ENCODE measurements at regions not wholly inside any gene's neighbourhood (a gene's known extent, or its start where the extent isn't known, plus 50 kb on each side); places are given as distances from the start of the nearest gene placed in this dataset.

DNA sequence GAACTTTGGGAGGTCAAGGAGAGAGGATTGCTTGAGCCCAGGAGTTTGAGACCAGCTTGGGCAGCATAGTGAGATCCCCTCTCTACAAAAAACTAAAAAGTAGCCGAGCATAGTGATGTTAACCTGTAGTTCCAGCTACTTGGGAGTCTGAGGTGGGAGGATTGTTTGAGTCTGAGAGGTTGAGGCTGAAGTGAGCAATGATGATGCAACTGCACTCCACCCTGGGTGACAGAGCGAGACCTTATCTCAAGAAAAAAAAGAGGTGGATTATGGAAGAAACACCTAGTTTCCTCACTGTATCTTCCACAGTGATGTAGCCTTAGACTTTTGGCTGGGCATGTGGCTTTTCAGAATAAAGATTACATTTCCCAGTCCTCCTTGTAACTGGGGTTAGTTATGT, 237.2 kb upstream of the SPRED2 start:
- Mint-ChIP-seq H3K4me1 (no peaks in the 10 kb centered on the region), H3K4me3 (no peak overlapping the region), H3K27me3 (ENCODE audit: low read depth in 3 of 3) (peaks cover 0 to 4% (median 2%) of the 10 kb centered on the region in 3 donors), H3K36me3 (no peaks in the 10 kb centered on the region), H3K9me3 (peaks cover 0 to 11% (median 3%) of the 10 kb centered on the region in 6 donors), H3K27ac (no peak overlapping the region)
- no peak for DNase-seq

- H3K4me3 Mint-ChIP-seq, result no peak overlapping the region
- peaks cover 0 to 11% (median 3%) of the 10 kb centered on the region in 6 donors for H3K9me3 Mint-ChIP-seq
- no peaks in the 10 kb centered on the region for H3K4me1 Mint-ChIP-seq
- DNase-seq, result no peak
- peaks cover 0 to 4% (median 2%) of the 10 kb centered on the region in 3 donors for H3K27me3 Mint-ChIP-seq (ENCODE audit: low read depth in 3 of 3)
- no peaks in the 10 kb centered on the region for H3K36me3 Mint-ChIP-seq
- H3K27ac Mint-ChIP-seq, result no peak overlapping the region
Measured at GRCh38 chr2:65668744-65669143, 236.3 kb upstream of the SPRED2 start.

GRCh38 chr2:65666156-65666725, 233.8 kb upstream of the SPRED2 start:
- H3K9me3 Mint-ChIP-seq, result peaks cover 0 to 11% (median 3%) of the 10 kb centered on the region in 6 donors
- no peak overlapping the region for H3K4me3 Mint-ChIP-seq
- no peak for DNase-seq
- no peaks in the 10 kb centered on the region for H3K36me3 Mint-ChIP-seq
- peaks cover 2 to 4% (median 3%) of the 10 kb centered on the region in 3 donors for H3K27me3 Mint-ChIP-seq (ENCODE audit: low read depth in 3 of 3)
- no peak overlapping the region for H3K27ac Mint-ChIP-seq
- H3K4me1 Mint-ChIP-seq, result no peaks in the 10 kb centered on the region

GRCh38 chr2:65664931-65665330, 232.5 kb upstream of the SPRED2 start:
- no peaks in the 10 kb centered on the region for H3K36me3 Mint-ChIP-seq
- H3K4me1 Mint-ChIP-seq, result no peaks in the 10 kb centered on the region
- H3K4me3 Mint-ChIP-seq, result no peak overlapping the region
- no peak overlapping the region for H3K27ac Mint-ChIP-seq
- DNase-seq, result no peak
- peaks cover 2 to 4% (median 3%) of the 10 kb centered on the region in 3 donors for H3K27me3 Mint-ChIP-seq (ENCODE audit: low read depth in 3 of 3)
- peaks cover 0 to 11% (median 3%) of the 10 kb centered on the region in 6 donors for H3K9me3 Mint-ChIP-seq

DNA sequence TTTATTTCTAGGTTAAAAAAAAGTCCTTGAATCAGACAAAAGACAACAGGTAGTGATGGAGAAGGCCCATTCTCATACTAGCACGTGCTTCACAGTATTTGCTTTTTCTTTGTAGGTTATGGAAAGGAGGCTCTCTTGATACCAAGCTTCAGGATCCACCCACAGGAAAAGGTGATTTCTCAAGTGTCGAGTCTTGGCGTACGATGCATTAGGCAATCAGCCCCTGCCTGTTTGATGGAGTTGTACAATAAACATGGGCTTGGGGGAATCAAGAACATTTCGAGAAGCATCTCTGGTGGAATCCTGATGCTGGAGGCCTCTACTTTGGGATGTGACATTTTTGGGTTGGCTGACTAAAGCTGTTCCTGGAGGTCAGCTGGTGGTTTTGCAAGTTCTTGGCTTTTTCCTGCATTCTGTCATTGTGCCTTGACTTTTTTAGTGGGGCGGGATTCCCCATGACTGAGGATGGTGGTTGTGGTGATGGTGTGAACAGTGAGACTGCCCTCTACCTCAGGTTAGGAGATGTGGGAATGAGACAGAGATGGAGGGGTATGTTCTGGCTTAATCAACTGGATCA, 231.5 kb upstream of the SPRED2 start:
- Mint-ChIP-seq H3K27me3 (ENCODE audit: low read depth in 3 of 3) (peaks cover 2 to 4% (median 3%) of the 10 kb centered on the region in 3 donors), H3K36me3 (no peaks in the 10 kb centered on the region), H3K4me1 (no peaks in the 10 kb centered on the region), H3K4me3 (no peak overlapping the region), H3K9me3 (peaks cover 0 to 8% (median 2%) of the 10 kb centered on the region in 6 donors), H3K27ac (no peak overlapping the region)
- DNase-seq, result no peak

GRCh38 chr2:65662654-65663432, 230.4 kb upstream of the SPRED2 start:
- Mint-ChIP-seq H3K27ac (no peak overlapping the region), H3K36me3 (no peaks in the 10 kb centered on the region), H3K4me3 (no peak overlapping the region), H3K9me3 (no peaks in the 10 kb centered on the region), H3K4me1 (no peaks in the 10 kb centered on the region), H3K27me3 (ENCODE audit: low read depth in 3 of 3) (peaks cover 0 to 4% (median 3%) of the 10 kb centered on the region in 3 donors)
- no peak for DNase-seq

- Mint-ChIP-seq H3K27me3 (ENCODE audit: low read depth in 3 of 3) (peaks cover 0 to 3% (median 3%) of the 10 kb centered on the region in 3 donors), H3K9me3 (no peaks in the 10 kb centered on the region), H3K4me3 (no peak overlapping the region), H3K36me3 (no peaks in the 10 kb centered on the region), H3K4me1 (no peaks in the 10 kb centered on the region), H3K27ac (no peak overlapping the region)
- no peak for DNase-seq
Measured at GRCh38 chr2:65661980-65662653, 229.7 kb upstream of the SPRED2 start.

- no peak for DNase-seq
- Mint-ChIP-seq H3K4me3 (no peak overlapping the region), H3K27ac (no peak overlapping the region), H3K4me1 (no peaks in the 10 kb centered on the region), H3K36me3 (no peaks in the 10 kb centered on the region), H3K27me3 (ENCODE audit: low read depth in 3 of 3) (peaks cover 0 to 3% (median 2%) of the 10 kb centered on the region in 3 donors), H3K9me3 (no peaks in the 10 kb centered on the region)
Measured at GRCh38 chr2:65660340-65660739, 227.9 kb upstream of the SPRED2 start.

DNA sequence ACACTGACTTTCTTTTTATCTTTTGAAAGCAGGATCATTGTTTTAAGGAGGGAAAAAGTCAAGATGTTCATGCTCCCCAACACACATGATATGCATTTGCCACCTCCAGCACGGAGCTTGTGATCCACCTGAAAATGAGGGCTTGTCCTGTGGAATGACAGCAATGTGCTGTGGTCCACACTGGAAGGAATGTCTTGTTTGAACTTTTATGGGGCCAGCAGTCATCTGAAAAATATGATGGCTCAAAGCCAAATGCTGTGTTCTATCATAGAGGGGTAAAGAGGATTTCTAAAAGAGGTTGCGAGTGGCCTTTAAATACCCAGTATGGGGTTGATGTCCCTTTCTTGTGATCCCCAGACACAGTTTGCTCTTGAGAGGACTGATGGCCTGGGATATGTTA, 226.5 kb upstream of the SPRED2 start:
- no peak overlapping the region for H3K27ac Mint-ChIP-seq
- no peak overlapping the region for H3K4me3 Mint-ChIP-seq
- no peaks in the 10 kb centered on the region for H3K36me3 Mint-ChIP-seq
- peaks cover 0 to 3% (median 2%) of the 10 kb centered on the region in 3 donors for H3K27me3 Mint-ChIP-seq (ENCODE audit: low read depth in 3 of 3)
- H3K9me3 Mint-ChIP-seq, result no peaks in the 10 kb centered on the region
- DNase-seq, result no peak
- no peaks in the 10 kb centered on the region for H3K4me1 Mint-ChIP-seq

DNA sequence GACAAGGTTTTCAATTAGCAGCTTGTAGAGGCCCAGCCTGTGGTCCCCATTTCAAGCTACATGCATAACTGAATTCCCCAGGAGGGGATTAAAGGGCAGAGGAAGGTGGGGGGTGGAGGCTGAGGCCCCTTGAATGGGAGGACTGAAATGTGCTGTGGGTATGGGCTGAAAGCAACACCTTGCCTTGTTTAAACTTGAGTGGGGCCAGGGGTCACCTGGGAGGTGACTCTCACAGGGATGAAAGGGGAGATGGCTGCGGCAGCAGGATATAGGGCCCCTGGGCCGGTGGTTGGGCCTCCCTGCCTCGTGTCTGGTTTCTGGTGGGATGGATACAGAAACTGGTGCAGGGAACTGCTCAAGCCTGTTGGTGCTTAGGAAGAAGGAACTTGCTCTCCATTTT, 225.9 kb upstream of the SPRED2 start:
- H3K4me3 Mint-ChIP-seq, result no peak overlapping the region
- H3K27ac Mint-ChIP-seq, result no peak overlapping the region
- no peaks in the 10 kb centered on the region for H3K9me3 Mint-ChIP-seq
- no peaks in the 10 kb centered on the region for H3K4me1 Mint-ChIP-seq
- DNase-seq, result no peak
- peaks cover 0 to 3% (median 2%) of the 10 kb centered on the region in 3 donors for H3K27me3 Mint-ChIP-seq (ENCODE audit: low read depth in 3 of 3)
- H3K36me3 Mint-ChIP-seq, result no peaks in the 10 kb centered on the region

- H3K27ac Mint-ChIP-seq, result no peak overlapping the region
- H3K4me3 Mint-ChIP-seq, result no peak overlapping the region
- DNase-seq, result no peak
- no peaks in the 10 kb centered on the region for H3K4me1 Mint-ChIP-seq
- H3K27me3 Mint-ChIP-seq (ENCODE audit: low read depth in 3 of 3), result peaks cover 0 to 2% (median 2%) of the 10 kb centered on the region in 3 donors
- H3K36me3 Mint-ChIP-seq, result no peaks in the 10 kb centered on the region
- H3K9me3 Mint-ChIP-seq, result no peaks in the 10 kb centered on the region
Measured at GRCh38 chr2:65656160-65656718, 223.8 kb upstream of the SPRED2 start.

DNA sequence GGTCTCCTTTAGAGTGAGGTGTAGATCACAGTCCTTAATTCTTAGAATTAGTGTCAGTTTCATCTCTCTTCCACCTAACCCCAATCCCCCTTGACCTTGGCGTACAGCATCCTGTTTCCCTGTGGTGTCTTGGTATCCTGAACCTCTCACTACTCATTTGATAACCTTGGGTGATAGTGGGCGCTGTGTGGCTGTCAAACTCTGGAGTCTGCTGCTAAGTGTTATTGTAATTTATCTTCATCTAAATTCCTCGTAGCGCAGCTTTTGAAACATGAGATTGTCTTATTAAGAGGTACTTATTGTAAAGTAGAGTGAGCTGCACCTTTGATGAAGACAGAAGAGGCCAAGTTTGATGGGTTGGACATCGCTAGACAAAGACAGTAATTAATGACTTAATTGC, 222.6 kb upstream of the SPRED2 start:
- Mint-ChIP-seq H3K36me3 (no peaks in the 10 kb centered on the region), H3K27me3 (ENCODE audit: low read depth in 3 of 3) (peaks cover 0 to 2% (median 2%) of the 10 kb centered on the region in 3 donors), H3K27ac (no peak overlapping the region), H3K4me3 (no peak overlapping the region), H3K9me3 (no peaks in the 10 kb centered on the region), H3K4me1 (no peaks in the 10 kb centered on the region)
- no peak for DNase-seq

DNA sequence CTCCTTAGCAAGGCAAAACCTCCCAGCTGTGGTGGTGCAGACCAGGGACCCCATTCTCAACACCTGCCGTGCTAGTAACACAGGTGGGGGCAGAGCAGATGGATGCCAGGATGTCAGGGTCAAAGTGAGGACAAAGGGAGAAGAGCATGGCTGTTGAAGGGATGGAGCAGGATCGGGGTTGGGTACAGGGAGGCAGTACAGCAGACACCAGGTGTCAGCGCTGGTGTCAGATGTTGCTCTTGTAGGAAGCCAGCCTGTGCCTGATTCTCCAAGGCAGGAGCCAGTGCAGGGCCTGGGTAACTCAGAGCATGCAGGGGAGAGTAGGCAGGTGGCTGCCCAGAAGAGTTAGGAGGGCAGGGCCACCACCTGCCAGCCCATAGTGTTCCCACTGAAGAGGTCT, 222.1 kb upstream of the SPRED2 start:
- DNase-seq, result no peak
- H3K9me3 Mint-ChIP-seq, result no peaks in the 10 kb centered on the region
- H3K36me3 Mint-ChIP-seq, result no peaks in the 10 kb centered on the region
- no peak overlapping the region for H3K27ac Mint-ChIP-seq
- no peaks in the 10 kb centered on the region for H3K4me1 Mint-ChIP-seq
- no peak overlapping the region for H3K4me3 Mint-ChIP-seq
- H3K27me3 Mint-ChIP-seq (ENCODE audit: low read depth in 3 of 3), result peaks cover 0 to 2% (median 2%) of the 10 kb centered on the region in 3 donors

DNA sequence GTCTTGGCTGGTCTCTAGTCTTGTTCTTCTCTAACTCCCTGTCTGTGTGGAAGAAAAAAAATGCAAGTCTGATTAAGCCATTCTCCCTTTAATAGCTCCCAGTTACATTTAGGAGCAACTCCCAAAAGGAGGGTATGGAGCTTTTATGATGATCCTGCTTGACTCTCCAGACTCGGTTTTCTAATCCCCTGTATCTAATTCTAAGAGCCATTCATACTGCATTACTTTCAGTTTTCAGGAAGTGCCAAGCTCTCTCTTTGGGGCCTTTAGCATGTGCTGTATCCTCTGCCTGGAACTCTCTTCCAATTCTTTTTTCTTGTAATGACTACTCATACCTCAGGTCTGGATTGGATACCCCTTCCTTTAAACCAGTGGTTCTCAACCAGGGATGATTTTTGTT, 219.7 kb upstream of the SPRED2 start:
- H3K27ac Mint-ChIP-seq, result no peak overlapping the region

More for the DNA sequence above, 219.7 kb upstream of the SPRED2 start:
- Mint-ChIP-seq H3K4me1 (no peaks in the 10 kb centered on the region), H3K9me3 (no peaks in the 10 kb centered on the region), H3K4me3 (no peak overlapping the region), H3K36me3 (no peaks in the 10 kb centered on the region), H3K27me3 (ENCODE audit: low read depth in 3 of 3) (peaks cover 0 to 2% (median 2%) of the 10 kb centered on the region in 3 donors)
- DNase-seq, result no peak
